Fibroblast of skin of right biceps (primary cell): ENCODE measurements at regions not wholly inside any gene's neighbourhood (a gene's known extent, or its start where the extent isn't known, plus 50 kb on each side); places are given as distances from the start of the nearest gene placed in this dataset.
A peak's percentile ranks its signal among the peaks of the same experiment; 100 is the strongest.
"Not testable (repeated sequence)": the region's sequence is repeated elsewhere in the genome, so short reads cannot be mapped to it uniquely, and the experiment has no call there.

Experiments
- DNase-seq: peaks from one replicate; pipeline ENCODE4 v3.0.0-alpha.2; 2013

- no peak for DNase-seq
These were observed 497.8 kb downstream of the UQCRFS1 start for GRCh38 chr19:28715157-28715556.

GRCh38 chr19:28711411-28711810 is 501.5 kb downstream of the UQCRFS1 start:
- DNase-seq = no peak

- peak; percentile 65 for DNase-seq
These were observed 502.7 kb downstream of the UQCRFS1 start for GRCh38 chr19:28710278-28710677.

GRCh38 chr19:28706693-28707092 is 506.3 kb downstream of the UQCRFS1 start:
- DNase-seq = peak; percentile 14

GRCh38 chr19:28705008-28705407 is 507.9 kb downstream of the UQCRFS1 start:
- DNase-seq = peak; percentile 92

GRCh38 chr19:28703400-28703956 is 509.5 kb downstream of the UQCRFS1 start:
- DNase-seq = no peak

- peak; percentile 61 for DNase-seq
These were observed 511.5 kb downstream of the UQCRFS1 start for GRCh38 chr19:28701491-28701890.

- DNase-seq = peak; percentile 26
These were observed 512.8 kb downstream of the UQCRFS1 start for GRCh38 chr19:28700176-28700575.

- no peak for DNase-seq
These were observed 515.6 kb downstream of the UQCRFS1 start for GRCh38 chr19:28697308-28697707.

- DNase-seq = no peak
These were observed 518.1 kb downstream of the UQCRFS1 start for GRCh38 chr19:28694812-28695211.

GRCh38 chr19:28691683-28692082 is 521.3 kb downstream of the UQCRFS1 start:
- DNase-seq = no peak

- DNase-seq = not testable (repeated sequence)
These were observed 523.5 kb downstream of the UQCRFS1 start for GRCh38 chr19:28689464-28689863.

GRCh38 chr19:28687296-28687695 is 525.7 kb downstream of the UQCRFS1 start:
- no peak for DNase-seq

GRCh38 chr19:28686756-28687155 is 526.2 kb downstream of the UQCRFS1 start:
- DNase-seq = no peak

- DNase-seq = no peak
These were observed 527.1 kb downstream of the UQCRFS1 start for GRCh38 chr19:28685802-28686201.

GRCh38 chr19:28685077-28685476 is 527.9 kb downstream of the UQCRFS1 start:
- not testable (repeated sequence) for DNase-seq

GRCh38 chr19:28680111-28680510 is 532.8 kb downstream of the UQCRFS1 start:
- no peak for DNase-seq

- DNase-seq = no peak
These were observed 542.1 kb downstream of the UQCRFS1 start for GRCh38 chr19:28670836-28671235.

GRCh38 chr19:28669804-28670203 is 543.1 kb downstream of the UQCRFS1 start:
- no peak for DNase-seq

- no peak for DNase-seq
These were observed 545.5 kb downstream of the UQCRFS1 start for GRCh38 chr19:28667348-28667977.

GRCh38 chr19:28665748-28666147 is 547.2 kb downstream of the UQCRFS1 start:
- no peak for DNase-seq

GRCh38 chr19:28656644-28657043 is 556.3 kb downstream of the UQCRFS1 start:
- no peak for DNase-seq

- no peak for DNase-seq
These were observed 557.9 kb downstream of the UQCRFS1 start for GRCh38 chr19:28655054-28655453.

GRCh38 chr19:28652765-28653164 is 560.2 kb downstream of the UQCRFS1 start:
- DNase-seq = no peak

- DNase-seq = no peak
These were observed 566.3 kb downstream of the UQCRFS1 start for GRCh38 chr19:28646629-28647028.
